ENCODE measurements at regions not wholly inside any gene's neighbourhood (a gene's known extent, or its start where the extent isn't known, plus 50 kb on each side); places are given as distances from the start of the nearest gene placed in this dataset.

DNA sequence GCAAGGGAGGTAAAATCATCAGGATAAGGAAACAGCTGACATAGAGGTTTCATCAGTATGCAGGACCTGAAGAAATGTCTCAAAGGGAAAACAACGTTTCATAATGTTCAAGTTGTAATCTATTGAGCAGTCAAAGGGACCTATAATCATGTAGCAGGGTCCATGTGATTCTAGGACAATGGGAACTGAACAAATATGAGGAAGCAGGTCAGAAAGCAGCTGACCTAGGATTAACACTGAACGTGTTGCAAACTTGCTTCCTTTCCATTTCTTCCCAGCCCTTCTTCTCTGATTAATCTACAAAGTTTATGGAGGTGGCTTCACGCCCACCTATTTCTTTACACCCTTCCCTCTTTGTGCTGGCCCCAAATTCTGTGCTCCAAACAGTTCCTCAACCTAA, 256.9 kb upstream of the AKR1E2 start:
- DNase-seq: no peak

DNA sequence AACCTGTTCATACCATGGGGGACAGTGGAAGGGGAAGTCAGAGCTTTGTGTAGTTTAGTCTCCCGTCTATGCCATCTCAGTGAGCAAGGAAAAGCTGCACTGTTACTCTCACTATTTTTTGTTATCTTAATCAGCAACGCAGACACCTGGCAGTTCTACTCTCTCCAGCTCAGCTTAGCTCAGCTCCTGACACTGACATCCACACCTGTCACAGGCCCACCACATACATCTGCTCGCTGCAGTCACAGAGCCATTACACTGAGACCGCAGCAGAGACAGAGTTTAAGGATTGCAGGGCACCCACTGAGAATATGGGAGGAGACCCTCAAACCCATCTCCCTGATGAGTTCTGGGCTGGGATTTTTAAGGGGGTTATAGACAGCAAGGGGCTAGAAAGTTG, 257.3 kb upstream of the AKR1E2 start:
- DNase-seq: no peak

GRCh38 chr10:4568086-4568485, 257.9 kb upstream of the AKR1E2 start:
- DNase-seq: no peak

- no peak for DNase-seq
These were observed 258.4 kb upstream of the AKR1E2 start for GRCh38 chr10:4567637-4568036.

DNA sequence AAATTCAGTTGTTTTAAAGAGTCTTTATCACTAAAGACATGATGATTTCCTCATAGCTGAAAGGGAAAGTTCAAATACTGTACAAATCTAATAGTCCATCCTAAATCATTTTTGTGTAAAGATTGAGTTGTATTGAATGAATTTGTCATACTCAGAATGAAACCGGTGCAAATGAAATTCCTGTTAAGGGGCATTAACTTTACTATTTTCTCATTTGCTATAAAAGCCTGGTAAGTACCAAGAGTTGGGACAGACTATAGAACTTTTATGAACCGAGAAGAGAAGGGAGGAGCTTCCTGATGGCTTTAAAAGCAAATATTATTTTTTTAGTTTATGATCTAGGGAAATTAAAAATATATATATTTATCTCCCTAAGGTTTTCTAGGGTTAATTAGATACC, 260.0 kb upstream of the AKR1E2 start:
- DNase-seq: no peak

GRCh38 chr10:4561296-4561695, 264.7 kb upstream of the AKR1E2 start:
- peak; percentile 26 for DNase-seq

DNA sequence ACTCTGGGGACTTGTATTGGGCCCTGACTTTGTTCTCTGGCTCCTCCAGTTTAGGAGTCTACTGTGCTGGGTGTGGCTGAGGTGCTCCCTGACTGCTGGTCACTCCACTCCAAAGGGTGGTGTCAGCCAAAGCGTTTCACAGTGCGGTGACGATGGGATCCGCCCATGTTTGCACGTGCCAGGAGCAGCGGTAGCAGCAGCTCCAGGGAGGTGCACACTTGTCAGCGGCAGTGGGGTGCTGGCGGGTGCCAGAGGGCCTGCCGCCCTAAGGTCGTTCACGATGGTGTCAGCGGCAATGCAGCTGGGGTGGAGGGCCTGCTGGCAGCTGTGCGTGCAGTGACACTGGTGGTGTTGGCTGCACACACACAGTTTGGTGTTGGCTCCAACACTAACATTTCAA, 268.5 kb upstream of the AKR1E2 start:
- DNase-seq: no peak

- no peak for DNase-seq
These were observed 269.5 kb upstream of the AKR1E2 start for GRCh38 chr10:4556527-4556926.

DNA sequence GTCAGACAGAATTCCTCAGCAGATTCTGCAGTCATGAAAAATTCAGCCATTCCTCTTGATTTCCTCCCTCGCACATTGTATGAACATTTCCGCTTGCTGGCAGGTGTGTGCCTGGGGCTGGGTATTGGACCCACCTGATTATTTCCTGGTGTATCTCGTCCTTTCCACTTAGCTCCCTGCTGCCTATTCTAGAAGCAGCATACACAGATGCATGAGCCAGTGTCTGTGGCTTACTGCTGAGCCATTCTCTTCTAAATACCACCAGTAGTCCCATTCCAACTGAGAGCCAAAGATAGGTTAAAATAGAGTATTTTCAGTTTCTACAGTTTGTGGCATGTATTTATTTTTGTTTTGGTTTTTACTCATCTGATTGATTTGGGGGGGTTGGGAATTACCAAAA, 270.1 kb upstream of the AKR1E2 start:
- no peak for DNase-seq

DNA sequence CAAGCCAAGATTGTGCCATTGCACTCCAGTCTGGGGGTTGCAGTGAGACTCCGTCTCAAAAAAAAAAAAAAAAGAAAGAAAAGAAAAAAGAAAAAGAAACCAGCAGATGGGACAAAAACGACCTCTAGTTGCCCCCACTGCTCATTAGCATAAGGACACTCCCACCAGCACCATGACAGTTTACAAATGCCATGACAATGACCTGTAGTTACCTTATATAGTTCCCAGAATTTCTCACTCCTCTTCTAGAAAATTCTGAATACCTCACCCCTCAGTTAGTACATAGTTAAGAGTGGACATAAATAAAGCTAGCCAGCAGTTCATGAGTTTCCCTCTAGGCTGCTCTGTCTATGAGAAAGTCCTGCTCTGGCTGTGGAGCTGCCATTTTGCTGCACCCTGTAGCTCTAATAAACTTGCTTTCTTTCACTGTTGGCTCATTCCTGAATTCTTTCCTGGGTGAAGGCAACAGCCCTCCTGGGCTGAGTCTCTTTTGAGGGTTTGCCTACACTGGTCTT, 276.8 kb upstream of the AKR1E2 start:
- no peak for DNase-seq

- DNase-seq: no peak
These were observed 279.1 kb upstream of the AKR1E2 start for GRCh38 chr10:4546931-4547330.

GRCh38 chr10:4546500-4546899, 279.5 kb upstream of the AKR1E2 start:
- no peak for DNase-seq

GRCh38 chr10:4545062-4545461, 280.9 kb upstream of the AKR1E2 start:
- DNase-seq: no peak

DNA sequence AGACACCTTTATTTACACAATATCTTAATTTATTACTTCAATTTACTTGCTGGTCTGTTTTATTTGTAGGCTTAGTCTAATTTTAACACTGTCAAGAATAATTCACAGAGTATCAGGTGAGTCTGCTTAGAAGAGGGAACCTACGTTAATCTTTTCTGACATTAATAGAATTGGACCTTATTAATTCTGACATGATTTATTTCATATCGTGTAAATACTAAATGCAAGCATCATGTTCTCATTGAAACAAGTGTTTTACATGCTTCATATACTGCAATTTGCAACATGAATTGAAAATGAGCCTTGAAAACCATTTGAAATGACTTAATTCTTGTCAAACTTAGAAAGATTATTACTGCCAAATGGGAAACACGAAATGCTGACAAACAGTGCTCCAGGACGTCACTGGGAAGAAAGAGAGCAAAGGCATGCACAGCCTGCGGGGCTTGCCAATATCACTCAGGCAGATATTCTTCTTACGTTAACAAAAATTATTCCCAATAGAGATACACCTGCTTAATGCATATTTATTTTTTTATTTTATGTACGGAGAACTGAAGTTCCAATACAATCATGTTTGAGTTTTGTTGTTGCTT, 282.0 kb upstream of the AKR1E2 start:
- DNase-seq: no peak

DNA sequence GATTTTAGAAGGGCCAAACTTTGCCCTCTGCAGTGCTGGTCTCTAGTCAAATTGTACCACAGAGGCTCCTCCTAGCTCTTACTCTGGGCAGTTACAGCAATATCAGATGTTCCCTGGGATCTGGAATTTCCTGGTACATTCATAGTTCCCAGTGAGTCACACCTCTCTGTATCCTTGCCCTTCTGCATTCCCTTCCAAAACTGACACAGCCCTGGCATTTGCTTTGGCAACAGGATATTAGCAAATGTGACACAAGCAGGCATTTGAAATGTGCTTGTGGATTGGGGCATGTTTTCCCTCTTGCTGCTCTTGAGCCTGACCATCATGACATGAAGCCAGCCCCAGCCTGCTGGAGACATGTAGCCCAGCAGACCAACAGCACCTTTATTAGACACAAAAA, 284.7 kb upstream of the AKR1E2 start:
- DNase-seq: no peak

GRCh38 chr10:4538016-4538415, 288.0 kb upstream of the AKR1E2 start:
- DNase-seq: no peak

GRCh38 chr10:4535521-4535920, 290.5 kb upstream of the AKR1E2 start:
- DNase-seq: no peak

DNA sequence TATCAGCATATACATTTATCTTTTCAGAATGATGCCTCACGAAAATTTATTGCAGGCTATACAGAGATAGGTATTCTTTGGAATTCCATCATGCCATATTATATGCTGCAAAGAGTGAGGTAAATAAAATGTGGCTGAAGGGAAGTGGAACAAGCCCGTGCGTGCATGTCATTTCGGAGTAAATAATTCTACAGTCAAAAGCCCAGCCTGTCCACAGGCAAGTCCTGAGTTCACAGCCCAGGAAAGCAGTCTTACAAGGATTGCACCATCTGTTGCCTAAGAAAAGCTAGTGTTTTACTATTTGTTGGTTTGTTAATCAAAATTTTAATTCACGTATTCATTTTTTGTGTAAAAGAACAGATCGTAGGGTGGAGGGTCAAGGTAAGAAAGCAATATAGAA, 292.4 kb upstream of the AKR1E2 start:
- DNase-seq: no peak

DNA sequence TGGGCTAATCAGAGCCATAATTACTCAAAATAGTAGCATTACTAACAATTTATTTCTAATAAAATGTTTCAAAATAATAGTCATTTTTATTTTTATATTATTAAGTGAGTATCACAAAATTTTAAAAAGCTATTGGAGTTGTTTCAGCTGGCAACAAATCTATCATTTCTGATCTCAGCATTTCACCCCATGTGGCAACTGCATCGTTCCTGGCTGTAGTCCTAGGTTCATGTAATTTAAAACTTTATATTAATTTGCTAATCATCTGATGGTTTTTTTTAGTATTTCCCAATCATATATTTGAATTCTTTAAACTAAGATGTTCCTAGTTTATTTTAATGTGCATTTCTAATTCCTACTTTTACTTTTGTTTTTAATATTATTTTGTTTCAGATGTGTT, 293.0 kb upstream of the AKR1E2 start:
- no peak for DNase-seq

DNA sequence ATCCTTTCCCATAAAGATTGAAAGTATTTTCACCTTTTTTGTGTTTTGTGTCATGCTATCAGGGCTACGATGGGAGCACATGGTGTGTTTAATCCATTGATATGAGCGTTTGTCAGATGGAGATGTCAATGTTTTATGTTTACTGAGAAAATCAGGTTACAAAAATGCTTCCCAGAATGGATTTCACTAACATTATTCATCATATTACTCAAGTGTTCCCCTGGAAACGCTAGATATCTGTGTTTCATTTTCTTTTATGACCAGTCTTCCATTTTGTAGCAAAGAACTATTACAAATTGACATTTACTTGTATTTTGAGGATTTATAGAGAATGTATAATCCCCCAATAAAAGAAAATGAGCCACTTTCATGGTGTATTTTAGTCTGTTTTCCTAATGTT, 293.5 kb upstream of the AKR1E2 start:
- no peak for DNase-seq

DNA sequence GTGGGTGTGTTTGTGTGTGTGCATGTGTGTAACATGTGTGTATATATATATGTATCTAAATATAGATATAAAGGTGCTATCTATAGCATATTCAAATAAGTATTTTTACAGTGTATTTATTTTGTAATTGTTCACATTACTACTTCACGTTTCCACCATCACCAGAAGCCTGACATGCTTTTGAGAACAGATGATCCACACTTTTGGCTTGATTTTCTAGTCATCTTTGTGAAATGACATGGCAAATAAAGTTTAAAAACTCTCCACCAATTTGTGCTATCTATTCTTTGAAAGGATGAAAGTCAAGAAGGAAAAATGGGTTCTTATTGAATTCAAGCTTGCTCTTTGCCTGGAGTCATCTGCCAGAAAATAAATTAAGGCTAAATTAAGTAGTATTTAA, 294.0 kb upstream of the AKR1E2 start:
- no peak for DNase-seq

- DNase-seq: no peak
These were observed 296.7 kb upstream of the AKR1E2 start for GRCh38 chr10:4529266-4529665.

DNA sequence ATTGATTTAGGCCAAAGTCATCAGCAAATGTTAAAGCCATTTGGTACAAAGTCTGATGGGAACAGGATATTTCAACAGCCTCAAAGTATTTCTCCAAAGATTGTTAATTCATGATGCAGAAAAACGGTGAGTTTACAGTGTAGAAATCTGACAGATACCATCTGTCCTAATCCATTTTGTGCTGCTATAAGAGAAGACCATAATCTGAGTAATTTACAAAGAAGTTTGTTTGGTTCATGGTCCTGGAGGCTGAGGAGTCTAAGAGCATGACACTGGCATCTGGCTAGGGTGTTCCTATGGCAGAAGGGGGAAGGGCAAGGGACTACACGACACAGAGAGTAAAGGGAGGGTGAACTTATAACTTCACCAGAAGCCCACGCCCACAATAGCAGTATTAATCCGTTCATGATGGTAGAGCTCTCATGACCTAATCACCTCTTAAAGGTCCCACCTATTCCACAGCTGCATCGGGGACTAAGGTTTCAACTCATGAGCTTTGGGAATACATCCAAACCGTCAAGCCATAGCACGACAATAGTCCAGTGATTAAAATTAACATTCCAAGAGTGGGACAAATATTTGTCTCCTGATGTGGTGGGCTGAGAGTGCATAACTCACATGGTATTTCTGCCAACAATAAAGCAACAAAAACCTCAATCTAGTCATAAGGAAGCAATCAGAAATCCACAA, 298.6 kb upstream of the AKR1E2 start:
- no peak for DNase-seq

GRCh38 chr10:4526311-4526731, 299.7 kb upstream of the AKR1E2 start:
- no peak for DNase-seq

GRCh38 chr10:4525103-4525502, 300.9 kb upstream of the AKR1E2 start:
- no peak for DNase-seq

All from femur (tissue), 1 donor.